Activated T-cell treated with anti-CD3 and anti-CD28 coated beads for 4 hours (primary cell): ENCODE measurements at regions not wholly inside any gene's neighbourhood (a gene's known extent, or its start where the extent isn't known, plus 50 kb on each side); places are given as distances from the start of the nearest gene placed in this dataset.
"Not testable (repeated sequence)": the region's sequence is repeated elsewhere in the genome, so short reads cannot be mapped to it uniquely, and the experiment has no call there.

Source experiments
- DNase-seq: peaks from one replicate; pipeline ENCODE4 v3.0.0-alpha.2; 2020

DNA sequence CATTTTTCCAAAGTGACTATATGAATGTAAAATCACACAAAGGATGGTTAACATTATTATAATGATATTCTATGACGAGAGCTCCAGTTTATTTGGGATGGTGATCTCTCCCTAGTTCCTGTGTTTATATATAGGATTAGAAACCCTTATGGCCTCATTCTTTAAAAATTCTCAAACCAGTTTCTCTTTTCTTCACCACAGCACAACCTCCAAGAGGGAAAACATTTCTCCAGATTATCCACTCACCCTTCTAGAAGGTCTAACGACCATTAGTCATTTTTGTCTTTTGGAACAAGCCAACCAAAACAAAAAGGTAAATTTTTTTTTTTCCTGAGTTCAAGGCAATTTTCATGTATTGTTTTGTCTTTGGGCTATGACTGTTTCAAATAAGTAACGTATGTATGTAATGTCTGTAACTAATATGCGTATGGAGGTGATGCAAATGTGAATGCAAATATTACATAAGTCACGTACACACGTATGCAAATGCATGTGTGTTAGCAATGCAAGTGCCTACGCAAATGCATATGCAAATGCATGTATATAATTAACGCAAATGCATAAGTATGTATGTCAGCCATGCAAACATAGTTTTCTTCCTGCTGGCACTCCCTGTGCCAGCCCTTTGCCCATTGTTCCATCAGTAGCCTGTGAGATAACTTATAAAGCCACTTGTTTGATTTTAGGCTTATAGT is 72.5 kb upstream of the MORC3 start:
- no peak for DNase-seq

DNA sequence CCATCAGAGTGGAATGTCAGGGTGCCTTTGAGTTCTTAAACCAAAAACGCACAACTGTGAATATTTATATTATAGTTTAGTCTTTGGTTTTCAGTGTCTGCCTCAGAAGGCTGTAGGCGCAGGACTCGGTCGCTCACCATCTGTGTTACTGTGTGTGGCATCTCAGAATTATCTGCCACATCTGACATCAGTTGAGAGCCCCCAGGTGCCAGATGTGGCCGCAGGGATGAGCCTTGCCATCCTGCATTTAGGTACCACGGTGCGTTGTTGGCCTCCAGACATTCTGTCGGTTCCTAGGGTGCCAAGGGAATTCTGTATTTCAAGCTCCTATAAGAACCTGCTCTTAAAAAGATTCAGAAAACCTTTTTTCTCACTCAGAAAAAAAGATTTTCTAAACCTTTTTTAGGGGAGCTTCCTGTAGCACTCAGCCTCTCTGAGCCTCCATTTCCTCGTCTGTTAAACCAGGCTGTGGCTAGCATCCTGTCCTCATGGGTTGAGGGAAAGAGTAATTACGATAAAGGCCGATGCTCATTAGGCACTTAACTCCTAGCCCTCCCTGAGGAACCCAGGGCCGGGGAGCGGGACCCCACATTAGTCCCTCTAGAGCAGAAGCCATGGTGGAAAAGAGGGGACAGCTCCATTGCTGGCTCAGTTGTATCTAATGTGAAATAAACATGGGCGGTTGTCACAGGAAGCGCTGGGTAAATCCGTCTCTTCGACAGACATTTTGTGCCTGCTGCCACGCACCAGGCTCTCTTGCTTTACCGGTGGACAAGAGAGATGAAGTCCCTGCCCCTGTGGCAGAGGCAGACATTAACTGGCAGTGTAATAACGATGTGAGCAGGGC is 70.2 kb upstream of the MORC3 start:
- no peak for DNase-seq

- no peak for DNase-seq
These were observed 69.4 kb upstream of the MORC3 start for GRCh38 chr21:36250423-36251075.

GRCh38 chr21:36254106-36254941 is 65.7 kb upstream of the MORC3 start:
- no peak for DNase-seq

- no peak for DNase-seq
These were observed 64.3 kb upstream of the MORC3 start for GRCh38 chr21:36255663-36256062.

DNA sequence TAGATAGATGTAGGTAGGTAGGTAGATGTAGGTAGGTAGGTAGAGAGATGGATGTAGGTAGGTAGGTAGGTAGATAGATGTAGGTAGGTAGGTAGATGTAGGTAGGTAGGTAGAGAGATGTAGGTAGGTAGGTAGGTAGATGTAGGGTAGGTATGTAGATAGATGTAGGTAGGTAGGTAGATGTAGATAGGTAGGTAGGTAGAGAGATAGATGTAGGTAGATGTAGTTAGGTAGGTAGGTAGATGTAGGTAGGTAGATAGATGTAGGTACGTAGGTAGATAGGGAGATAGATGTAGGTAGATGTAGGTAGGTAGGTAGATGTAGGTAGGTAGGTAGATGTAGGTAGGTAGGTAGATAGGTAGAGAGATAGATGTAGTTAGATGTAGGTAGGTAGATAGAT is 62.3 kb upstream of the MORC3 start:
- no peak for DNase-seq

- DNase-seq = peak; percentile 36
These were observed 59.8 kb upstream of the MORC3 start for GRCh38 chr21:36260030-36260787.

- no peak for DNase-seq
These were observed 59.2 kb upstream of the MORC3 start for GRCh38 chr21:36260802-36261201.

GRCh38 chr21:36261459-36261858 is 58.5 kb upstream of the MORC3 start:
- no peak for DNase-seq

- DNase-seq = no peak
These were observed 56.2 kb upstream of the MORC3 start for GRCh38 chr21:36263797-36264196.

- DNase-seq = no peak
These were observed 54.6 kb upstream of the MORC3 start for GRCh38 chr21:36265431-36265830.

GRCh38 chr21:36267828-36268227 is 52.2 kb upstream of the MORC3 start:
- DNase-seq = not testable (repeated sequence)

GRCh38 chr21:36268264-36268663 is 51.7 kb upstream of the MORC3 start:
- DNase-seq = not testable (repeated sequence)
